ENCODE measurements at regions not wholly inside any gene's neighbourhood (a gene's known extent, or its start where the extent isn't known, plus 50 kb on each side); places are given as distances from the start of the nearest gene placed in this dataset.
"Not testable (repeated sequence)": the region's sequence is repeated elsewhere in the genome, so short reads cannot be mapped to it uniquely, and the experiment has no call there.

DNA sequence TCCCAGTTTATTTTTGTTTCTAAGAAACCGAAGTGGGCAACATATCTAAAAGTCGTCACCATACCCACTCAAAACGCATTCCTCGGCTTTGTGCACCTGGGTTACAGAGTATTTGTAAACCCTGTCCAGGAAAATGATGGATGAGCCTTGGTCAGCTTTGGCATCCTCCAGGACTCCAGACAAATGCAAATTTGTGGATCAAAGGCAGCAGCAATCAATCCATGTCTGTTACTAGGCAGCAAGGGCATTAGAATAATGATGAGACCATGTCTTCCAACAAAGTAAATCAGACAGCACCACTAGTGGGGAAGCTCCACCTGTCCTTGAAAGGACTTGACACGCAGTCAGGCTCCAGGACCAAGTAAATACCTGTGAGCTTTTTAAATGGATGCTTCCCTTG lies 672.6 kb upstream of the GYPC start:
- Mint-ChIP-seq H3K27ac (no peak overlapping the region), H3K36me3 (no peaks in the 10 kb centered on the region), H3K4me1 (no peaks in the 10 kb centered on the region), H3K27me3 (no peaks in the 10 kb centered on the region), H3K9me3 (peaks cover 0 to 5% (median 3%) of the 10 kb centered on the region in 9 donors), H3K4me3 (no peak overlapping the region)
- POLR2A ChIA-PET, result no interaction called here
- DNase-seq (no peak), ATAC-seq (no peak)

DNA sequence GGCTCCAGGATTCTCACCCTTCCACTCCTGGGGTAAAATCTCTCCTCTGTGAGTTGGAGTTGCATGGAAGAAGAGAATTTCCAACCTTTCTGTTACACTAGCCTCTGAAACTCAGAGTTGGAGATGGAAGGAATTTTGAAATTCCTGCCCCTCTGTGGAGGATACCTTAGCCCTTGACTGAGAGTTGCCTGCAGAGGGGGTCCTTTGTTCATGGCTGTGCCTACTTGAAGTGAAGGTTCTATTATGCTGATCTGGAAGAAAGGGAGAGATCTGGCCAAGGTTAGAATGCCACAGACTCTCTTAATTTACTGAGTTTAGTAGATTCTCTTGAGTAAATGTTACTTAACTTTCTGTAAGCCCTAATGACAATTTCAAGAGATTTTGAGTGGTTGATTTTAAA lies 626.6 kb upstream of the GYPC start:
- ATAC-seq, result no peak
- Mint-ChIP-seq H3K27ac (no peak overlapping the region), H3K9me3 (peaks cover 0 to 25% (median 2%) of the 10 kb centered on the region in 9 donors), H3K27me3 (peaks cover 0 to 2% (median 0%) of the 10 kb centered on the region in 5 donors), H3K4me1 (no peaks in the 10 kb centered on the region), H3K4me3 (no peak overlapping the region), H3K36me3 (no peaks in the 10 kb centered on the region)
- DNase-seq, result no peak
- POLR2A ChIA-PET, result no interaction called here

DNA sequence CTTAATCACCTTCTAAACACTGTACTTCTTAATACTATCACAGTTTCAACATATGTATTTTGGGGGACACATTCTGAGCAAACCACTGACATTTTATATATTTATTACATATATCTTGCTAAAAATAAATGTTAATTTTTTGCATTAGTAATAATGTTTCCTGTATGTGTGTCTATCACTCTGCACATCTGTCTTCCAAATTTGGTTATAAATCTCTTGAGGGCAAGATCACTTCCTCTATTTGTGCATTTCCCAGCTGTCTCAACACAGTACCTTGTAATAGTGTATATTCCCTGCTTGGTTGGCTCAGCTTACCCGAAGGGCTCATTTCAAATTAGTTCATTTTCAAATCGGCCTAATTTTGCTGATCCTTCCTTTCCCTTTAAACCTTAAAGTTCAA lies 617.1 kb upstream of the GYPC start:
- no peaks in the 10 kb centered on the region for H3K4me1 Mint-ChIP-seq
- no peak overlapping the region for H3K27ac Mint-ChIP-seq
- POLR2A ChIA-PET, result no interaction called here
- no peaks in the 10 kb centered on the region for H3K36me3 Mint-ChIP-seq
- ATAC-seq, result no peak
- no peak for DNase-seq
- no peak overlapping the region for H3K4me3 Mint-ChIP-seq
- H3K27me3 Mint-ChIP-seq, result no peaks in the 10 kb centered on the region
- peaks cover 0 to 5% (median 0%) of the 10 kb centered on the region in 9 donors for H3K9me3 Mint-ChIP-seq

DNA sequence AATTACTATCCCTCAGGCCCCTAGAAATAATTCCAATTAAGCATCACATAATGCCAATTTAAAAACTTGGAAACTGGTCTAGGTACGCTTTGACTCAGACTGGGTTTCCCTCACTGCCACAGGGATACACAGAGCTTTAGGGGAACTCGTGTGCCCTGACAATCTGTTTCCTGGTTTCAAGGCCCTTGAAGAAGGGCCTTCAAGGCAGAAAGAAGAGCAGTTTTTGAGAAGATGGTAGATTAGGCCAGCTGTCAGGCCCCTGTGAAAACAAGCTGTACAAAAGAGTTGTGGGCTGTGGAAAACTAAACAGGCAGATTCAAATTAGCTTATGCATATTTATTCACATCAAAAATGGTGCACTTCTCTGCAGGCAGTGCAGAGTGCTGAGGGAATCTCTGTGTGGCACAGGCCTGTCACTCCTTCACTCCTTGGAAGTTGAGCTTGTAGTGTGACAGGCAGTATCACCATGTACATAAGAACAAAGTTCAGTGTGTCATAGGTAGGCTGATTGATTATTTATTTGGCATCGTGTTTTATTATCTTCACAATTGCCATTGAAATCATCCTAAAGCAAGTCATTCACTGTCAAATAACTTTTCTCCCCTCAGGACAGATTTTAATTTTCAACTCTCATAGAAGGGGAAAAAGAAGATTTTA lies 614.4 kb upstream of the GYPC start:
- Mint-ChIP-seq H3K9me3 (peaks cover 0 to 5% (median 0%) of the 10 kb centered on the region in 9 donors), H3K27me3 (no peaks in the 10 kb centered on the region), H3K36me3 (no peaks in the 10 kb centered on the region), H3K27ac (no peak overlapping the region), H3K4me3 (no peak overlapping the region), H3K4me1 (no peaks in the 10 kb centered on the region)
- ATAC-seq, result no peak
- POLR2A ChIA-PET, result no interaction called here
- no peak for DNase-seq

DNA sequence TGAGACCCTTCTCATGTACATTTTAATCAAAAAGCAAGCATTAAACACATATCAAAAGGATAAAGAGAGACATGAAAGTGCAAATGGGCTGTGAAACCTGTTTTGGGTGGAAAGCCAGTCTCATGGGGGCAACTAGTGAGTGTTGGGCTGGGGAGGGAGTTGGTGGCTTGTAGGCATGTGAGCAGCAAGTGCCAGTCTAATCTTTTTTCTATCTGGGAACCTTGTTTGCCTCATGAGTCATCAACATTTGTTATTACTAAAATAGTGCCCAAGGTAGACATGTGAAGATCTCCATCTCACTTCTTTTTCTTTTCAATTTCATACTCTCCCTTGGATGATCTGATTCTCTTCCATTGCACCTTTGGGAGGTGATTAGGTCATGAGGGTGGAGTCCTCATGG lies 613.9 kb upstream of the GYPC start:
- Mint-ChIP-seq H3K36me3 (no peaks in the 10 kb centered on the region), H3K27me3 (no peaks in the 10 kb centered on the region), H3K4me1 (no peaks in the 10 kb centered on the region), H3K9me3 (peaks cover 0 to 5% (median 0%) of the 10 kb centered on the region in 9 donors), H3K27ac (no peak overlapping the region), H3K4me3 (no peak overlapping the region)
- ATAC-seq (no peak), DNase-seq (no peak)
- POLR2A ChIA-PET, result no interaction called here

DNA sequence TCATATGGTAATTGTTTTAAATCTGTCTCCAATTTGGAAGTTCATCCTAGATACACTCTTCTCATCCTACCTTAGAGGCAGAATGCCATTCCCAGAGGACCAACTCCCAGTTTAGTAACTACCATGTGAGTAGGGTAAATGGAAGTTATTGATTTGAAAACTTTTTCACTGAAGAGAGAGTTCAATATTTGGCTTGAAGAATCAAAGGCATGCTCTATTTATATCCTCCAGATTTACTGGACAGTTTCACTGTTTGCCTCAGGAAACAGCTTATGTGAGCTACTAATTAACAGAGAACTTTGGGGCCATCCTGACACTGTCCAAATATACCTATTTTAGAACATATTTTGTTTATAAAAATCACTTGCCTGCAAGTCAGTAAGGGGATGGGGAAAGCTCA lies 607.2 kb upstream of the GYPC start:
- Mint-ChIP-seq H3K27me3 (peaks cover 0 to 1% (median 0%) of the 10 kb centered on the region in 5 donors), H3K4me3 (no peak overlapping the region), H3K36me3 (peaks cover 0 to 7% (median 0%) of the 10 kb centered on the region in 3 donors), H3K27ac (no peak overlapping the region), H3K9me3 (peaks cover 0 to 31% (median 14%) of the 10 kb centered on the region in 9 donors), H3K4me1 (no peaks in the 10 kb centered on the region)
- DNase-seq (no peak), ATAC-seq (no peak)
- POLR2A ChIA-PET, result no interaction called here

DNA sequence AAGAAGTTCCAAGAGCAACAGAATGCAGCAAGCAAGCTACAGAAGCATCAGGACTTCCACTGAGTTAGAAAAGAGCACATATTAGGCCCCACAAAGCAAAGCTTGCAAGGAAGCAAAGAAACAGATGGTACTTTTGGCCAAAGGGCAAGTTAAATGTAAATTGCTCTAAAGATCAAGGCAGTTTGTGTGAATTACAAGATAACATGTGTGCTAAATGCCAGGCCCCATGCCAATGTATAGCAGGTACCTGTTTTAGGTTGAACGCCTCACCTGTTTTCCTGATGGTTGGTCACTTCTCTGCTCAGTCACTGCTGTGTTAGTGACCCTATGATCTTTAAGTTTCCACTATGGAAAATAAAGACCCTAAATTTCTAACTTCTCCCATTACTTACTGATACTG lies 606.5 kb upstream of the GYPC start:
- Mint-ChIP-seq H3K27me3 (peaks cover 0 to 1% (median 0%) of the 10 kb centered on the region in 5 donors), H3K4me1 (no peaks in the 10 kb centered on the region), H3K27ac (no peak overlapping the region), H3K36me3 (peaks cover 0 to 7% (median 0%) of the 10 kb centered on the region in 3 donors), H3K9me3 (peaks cover 0 to 38% (median 18%) of the 10 kb centered on the region in 9 donors), H3K4me3 (no peak overlapping the region)
- POLR2A ChIA-PET, result no interaction called here
- DNase-seq, result no peak
- no peak for ATAC-seq

DNA sequence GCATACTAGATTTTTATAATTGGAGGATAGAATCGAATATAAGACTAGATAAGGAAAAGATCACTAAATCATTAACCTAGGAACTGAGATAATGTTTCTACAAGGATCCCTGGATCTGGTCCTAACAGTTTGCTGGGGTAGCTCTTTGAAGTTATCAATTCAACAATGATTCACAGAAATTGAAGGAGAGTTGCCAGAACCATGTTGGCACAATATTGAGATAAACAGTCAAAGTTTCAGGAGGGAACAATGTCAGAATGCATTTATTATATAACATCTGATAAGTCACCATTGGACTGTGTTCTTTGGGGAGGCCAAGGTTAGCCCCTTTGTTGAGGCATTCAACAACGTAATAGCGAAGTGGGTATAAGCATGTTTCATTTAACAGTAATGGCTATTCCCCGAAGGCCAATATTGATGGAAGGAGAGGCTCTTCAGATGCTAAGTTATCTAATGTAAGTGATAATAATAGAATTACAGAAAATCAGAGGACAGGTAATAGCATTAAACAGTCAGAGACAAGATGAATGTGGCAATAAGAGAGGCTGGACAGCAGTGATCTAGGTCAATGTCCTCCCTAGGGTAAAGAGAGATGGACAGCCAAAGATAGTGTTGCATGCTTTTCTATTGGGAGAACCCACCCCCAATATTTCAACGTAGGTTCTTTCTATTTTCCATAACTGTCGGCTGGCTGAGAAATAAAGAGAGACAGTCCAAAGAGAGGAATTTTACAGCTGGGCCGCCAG lies 604.8 kb upstream of the GYPC start:
- Mint-ChIP-seq H3K9me3 (peaks cover 6 to 46% (median 23%) of the 10 kb centered on the region in 9 donors), H3K4me1 (no peaks in the 10 kb centered on the region), H3K27me3 (peaks cover 0 to 1% (median 0%) of the 10 kb centered on the region in 5 donors), H3K36me3 (peaks cover 0 to 7% (median 0%) of the 10 kb centered on the region in 3 donors), H3K27ac (no peak overlapping the region), H3K4me3 (no peak overlapping the region)
- DNase-seq, result no peak
- no peak for ATAC-seq
- POLR2A ChIA-PET, result no interaction called here

DNA sequence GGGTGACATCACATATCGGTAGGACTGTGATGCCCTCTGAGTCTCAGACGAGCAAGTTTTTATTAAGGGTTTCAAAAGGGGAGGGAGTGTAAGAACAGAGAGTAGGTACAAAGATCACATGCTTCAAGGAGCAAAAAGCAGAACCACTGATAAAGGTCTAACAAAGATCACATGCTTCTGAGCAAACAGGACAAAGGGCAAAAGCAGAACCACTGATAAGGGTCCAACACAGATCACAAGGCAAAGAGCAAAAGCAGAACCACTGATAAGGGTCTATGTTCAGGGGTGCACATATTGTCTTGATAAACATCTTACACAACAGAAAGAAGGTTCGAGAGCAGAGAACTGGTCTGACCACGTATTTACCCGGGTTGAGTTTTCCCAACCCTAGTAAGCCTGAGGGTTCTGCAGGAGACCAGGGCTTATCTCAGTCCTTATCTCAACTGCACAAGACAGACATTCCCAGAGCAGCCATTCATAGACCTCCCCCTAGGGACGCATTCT lies 604.2 kb upstream of the GYPC start:
- H3K4me3 Mint-ChIP-seq, H3K4me1 Mint-ChIP-seq, ATAC-seq, H3K27ac Mint-ChIP-seq, H3K36me3 Mint-ChIP-seq, H3K27me3 Mint-ChIP-seq, POLR2A ChIA-PET, DNase-seq: not testable (repeated sequence)
- H3K9me3 Mint-ChIP-seq, result peaks cover 6 to 52% (median 23%) of the 10 kb centered on the region in 9 donors

DNA sequence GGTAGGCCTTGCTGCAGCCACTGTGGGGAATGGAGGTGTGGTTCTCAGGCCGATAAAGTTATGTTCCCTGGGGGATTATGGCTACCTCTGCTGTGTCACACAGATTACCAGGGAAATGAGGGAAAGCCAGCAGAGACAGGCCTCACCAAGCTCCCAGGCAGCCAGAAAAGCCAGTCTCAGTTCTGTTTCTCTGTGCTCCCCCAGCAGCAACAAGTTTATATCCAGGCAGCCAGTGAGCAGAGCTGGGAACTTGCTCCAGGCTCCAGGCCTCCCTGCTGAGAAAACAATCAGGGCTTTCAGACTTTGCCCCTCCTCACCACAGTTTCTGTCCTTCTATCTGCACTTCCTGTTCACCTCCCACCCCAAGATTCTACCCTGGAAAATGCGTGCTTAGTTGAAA lies 596.6 kb upstream of the GYPC start:
- no peak overlapping the region for H3K27ac Mint-ChIP-seq
- ATAC-seq, result no peak

DNA sequence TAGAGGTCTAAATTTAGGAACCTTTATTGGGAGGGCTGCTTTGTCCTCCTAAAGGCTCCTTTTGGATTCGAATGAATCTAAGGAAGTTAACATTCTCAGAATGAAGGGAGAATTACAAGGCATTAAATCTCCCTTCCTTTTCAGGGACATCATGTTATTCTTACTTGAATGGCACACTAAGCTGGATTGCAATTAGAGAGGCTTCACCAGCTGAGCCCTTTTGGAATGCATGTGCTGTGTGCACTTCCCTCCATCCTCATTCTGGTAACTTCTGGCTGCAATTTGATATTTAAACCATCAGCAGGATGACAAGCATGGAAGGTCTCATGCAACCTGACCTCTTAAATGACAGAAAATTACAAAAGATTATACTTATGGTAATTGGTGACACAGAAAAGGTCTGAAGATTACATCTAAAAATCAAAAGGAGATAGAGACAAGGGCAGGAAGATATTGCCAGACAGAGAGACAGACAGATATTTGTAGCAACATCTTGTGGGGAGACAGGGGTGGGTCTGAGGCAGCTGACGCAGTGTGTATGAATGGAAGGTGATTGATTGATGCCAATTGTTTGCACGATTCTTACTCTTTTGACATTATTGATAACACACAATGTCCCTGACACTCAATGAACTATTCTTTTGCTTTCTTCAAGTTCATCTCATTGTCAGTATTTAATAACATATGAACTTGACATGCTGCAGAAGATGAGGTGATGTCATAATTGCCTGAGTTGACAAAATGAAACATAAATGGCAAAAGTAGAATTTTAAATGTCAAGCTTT lies 570.8 kb upstream of the GYPC start:
- H3K9me3 Mint-ChIP-seq, result peaks cover 0 to 11% (median 1%) of the 10 kb centered on the region in 9 donors
- no peak overlapping the region for H3K27ac Mint-ChIP-seq
- DNase-seq, result no peak
- no peak for ATAC-seq
- no peak overlapping the region for H3K4me3 Mint-ChIP-seq
- no peaks in the 10 kb centered on the region for H3K36me3 Mint-ChIP-seq
- H3K27me3 Mint-ChIP-seq, result no peaks in the 10 kb centered on the region
- H3K4me1 Mint-ChIP-seq, result no peaks in the 10 kb centered on the region
- POLR2A ChIA-PET, result no interaction called here

More for the DNA sequence above, 596.6 kb upstream of the GYPC start:
- DNase-seq, result no peak
- Mint-ChIP-seq H3K27me3 (peaks cover 0 to 7% (median 0%) of the 10 kb centered on the region in 5 donors), H3K9me3 (peaks cover 17 to 64% (median 41%) of the 10 kb centered on the region in 9 donors), H3K36me3 (peaks cover 0 to 17% (median 0%) of the 10 kb centered on the region in 3 donors), H3K4me1 (no peaks in the 10 kb centered on the region), H3K4me3 (no peak overlapping the region)
- POLR2A ChIA-PET, result no interaction called here

DNA sequence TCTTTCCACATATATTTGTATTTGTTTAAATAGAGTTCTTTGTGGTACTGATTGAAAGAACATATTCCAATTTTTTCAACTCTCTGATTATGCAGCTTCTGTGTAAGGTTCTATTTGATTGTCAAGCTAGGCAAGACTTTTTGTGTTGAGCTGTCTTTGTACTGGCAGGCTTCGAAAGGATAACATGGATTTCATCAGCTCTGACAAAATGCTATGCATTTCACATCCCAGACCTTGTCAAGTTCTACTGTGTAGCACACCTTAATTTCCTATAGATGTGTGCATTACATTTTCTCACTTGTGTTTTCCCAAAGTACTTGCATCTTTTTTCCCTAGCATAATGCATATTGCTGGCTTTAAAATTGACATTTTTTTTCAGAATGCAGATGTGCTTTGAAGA lies 555.0 kb upstream of the GYPC start:
- POLR2A ChIA-PET, result no interaction called here
- H3K4me3 Mint-ChIP-seq, result no peak overlapping the region

DNA sequence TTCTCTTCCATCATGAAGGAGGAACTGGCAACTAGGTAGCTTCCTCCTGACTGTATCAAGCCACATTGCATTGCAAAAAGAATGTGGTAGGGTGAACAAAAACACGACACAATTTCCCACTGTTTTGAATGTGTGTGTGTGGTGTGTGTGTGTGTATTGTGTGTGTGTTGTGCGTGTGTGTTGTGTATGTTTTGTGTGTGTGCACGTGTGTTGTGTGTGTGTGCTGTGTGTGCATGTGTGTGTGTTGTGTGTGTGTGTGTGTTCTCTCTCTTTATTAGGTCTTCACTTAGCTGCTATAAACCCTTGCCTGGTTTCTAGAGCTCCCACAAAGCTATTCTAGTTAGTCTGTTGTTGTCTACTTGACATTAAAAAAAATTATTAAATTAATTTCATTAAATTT lies 550.0 kb upstream of the GYPC start:
- Mint-ChIP-seq H3K4me3 (no peak overlapping the region), H3K36me3 (no peaks in the 10 kb centered on the region), H3K27me3 (peaks cover 0 to 4% (median 0%) of the 10 kb centered on the region in 5 donors), H3K27ac (no peak overlapping the region), H3K9me3 (peaks cover 3 to 25% (median 9%) of the 10 kb centered on the region in 9 donors), H3K4me1 (no peaks in the 10 kb centered on the region)
- DNase-seq (no peak), ATAC-seq (no peak)
- POLR2A ChIA-PET, result no interaction called here

More for the DNA sequence above, 555.0 kb upstream of the GYPC start:
- H3K9me3 Mint-ChIP-seq, result peaks cover 1 to 22% (median 9%) of the 10 kb centered on the region in 9 donors
- no peak for DNase-seq
- H3K4me1 Mint-ChIP-seq, result no peaks in the 10 kb centered on the region
- no peaks in the 10 kb centered on the region for H3K27me3 Mint-ChIP-seq
- H3K36me3 Mint-ChIP-seq, result no peaks in the 10 kb centered on the region
- ATAC-seq, result no peak
- no peak overlapping the region for H3K27ac Mint-ChIP-seq

Measured in naive thymus-derived CD8-positive, alpha-beta T cell (primary cell).